Loucy (cell line): ENCODE measurements at regions not wholly inside any gene's neighbourhood (a gene's known extent, or its start where the extent isn't known, plus 50 kb on each side); places are given as distances from the start of the nearest gene placed in this dataset.

Source experiments
- CTCF ChIP-seq: fragments of 200-600 bp; sonication (generic); conservative IDR thresholded peaks from 2 replicates; pipeline ENCODE4 v1.5.1; 2014; ENCODE audit warnings: mild to moderate bottlenecking, antibody characterized with exemption, low read length
- EZH2phosphoT487 ChIP-seq: fragments of 200-600 bp; IDR thresholded peaks from 2 replicates; pipeline ENCODE4 v1.6.1; 2018; ENCODE audit warnings: antibody characterized with exemption, mild to moderate bottlenecking, moderate library complexity, borderline replicate concordance

- TF ChIP-seq CTCF, result no peak
- no peak for TF ChIP-seq EZH2phosphoT487
These were observed 307.3 kb upstream of the DIO3 start for GRCh38 chr14:101253948-101254347.
